ENCODE measurements at regions not wholly inside any gene's neighbourhood (a gene's known extent, or its start where the extent isn't known, plus 50 kb on each side); places are given as distances from the start of the nearest gene placed in this dataset.
"Not testable (repeated sequence)": the region's sequence is repeated elsewhere in the genome, so short reads cannot be mapped to it uniquely, and the experiment has no call there.

GRCh38 chr1:79497193-79497773 is 490.8 kb upstream of the ADGRL4 start:
- Histone ChIP-seq H3K4me1 (ENCODE audit: control insufficient read depth in 2 of 3, insufficient read depth in 2 of 3, low read depth in 1 of 3, low read length in 3 of 3) (no peaks in the 10 kb centered on the region), H3K36me3 (ENCODE audit: control insufficient read depth in 2 of 3, insufficient read depth in 3 of 3, low read length in 3 of 3) (no peaks in the 10 kb centered on the region), H3K27ac (ENCODE audit: low read depth in 2 of 2, low read length in 2 of 2) (no peak overlapping the region), H3K9ac (ENCODE audit: low read length in 3 of 3) (no peak overlapping the region), H3K9me3 (ENCODE audit: control insufficient read depth in 2 of 3, insufficient read depth in 1 of 3, low read length in 3 of 3) (no peaks in the 10 kb centered on the region), H3K4me3 (ENCODE audit: low read length in 3 of 3) (no peak overlapping the region), H3K27me3 (ENCODE audit: control insufficient read depth, insufficient read depth, low read length) (no peaks in the 10 kb centered on the region)
- FAIRE-seq: peak; percentile 74
- intact Hi-C loops (cut with DNase I): no loop called here
- DNase-seq: peak in 3 of 5 donors; percentile 21 to 29 (median 24)
- peak; percentile 61 for TF ChIP-seq CTCF (IDR thresholded peaks at IDR 0.05; ENCODE audit: borderline replicate concordance, extremely low read depth, insufficient read depth)

GRCh38 chr1:79496129-79496528 is 489.6 kb upstream of the ADGRL4 start:
- Histone ChIP-seq H3K27ac (ENCODE audit: low read depth in 2 of 2, low read length in 2 of 2) (no peak overlapping the region), H3K36me3 (ENCODE audit: control insufficient read depth in 2 of 3, insufficient read depth in 3 of 3, low read length in 3 of 3) (no peaks in the 10 kb centered on the region), H3K4me3 (ENCODE audit: low read length in 3 of 3) (no peak overlapping the region), H3K9me3 (ENCODE audit: control insufficient read depth in 2 of 3, insufficient read depth in 1 of 3, low read length in 3 of 3) (no peaks in the 10 kb centered on the region), H3K4me1 (ENCODE audit: control insufficient read depth in 2 of 3, insufficient read depth in 2 of 3, low read depth in 1 of 3, low read length in 3 of 3) (no peaks in the 10 kb centered on the region), H3K9ac (ENCODE audit: low read length in 3 of 3) (no peak overlapping the region), H3K27me3 (ENCODE audit: control insufficient read depth, insufficient read depth, low read length) (no peaks in the 10 kb centered on the region)
- DNase-seq: no peak
- intact Hi-C loops (cut with DNase I): no loop called here
- TF ChIP-seq CTCF (IDR thresholded peaks at IDR 0.05; ENCODE audit: borderline replicate concordance, extremely low read depth, insufficient read depth): no peak
- FAIRE-seq: no peak

DNA sequence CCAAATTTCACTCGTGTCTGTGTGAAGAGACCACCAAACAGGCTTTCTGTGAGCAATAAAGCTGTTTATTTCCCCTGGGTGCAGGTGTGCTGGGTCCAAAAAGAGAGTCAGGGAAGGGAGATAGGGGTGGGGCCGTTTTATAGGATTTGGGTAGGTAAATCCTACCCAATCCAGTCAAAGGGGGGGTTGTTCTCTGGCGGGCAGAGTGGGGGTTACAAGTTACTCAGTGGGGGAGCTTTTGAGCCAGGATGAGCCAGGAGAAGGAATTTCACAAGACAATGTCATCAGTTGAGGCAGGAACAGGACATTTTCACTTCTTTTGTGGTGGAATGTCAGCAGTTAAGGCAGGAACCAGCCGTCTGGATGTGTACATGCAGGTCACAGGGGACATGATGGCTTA is 487.2 kb upstream of the ADGRL4 start:
- FAIRE-seq; H3K27ac ChIP-seq (ENCODE audit: low read depth in 2 of 2, low read length in 2 of 2); H3K4me1 ChIP-seq (ENCODE audit: control insufficient read depth in 2 of 3, insufficient read depth in 2 of 3, low read depth in 1 of 3, low read length in 3 of 3); H3K9ac ChIP-seq (ENCODE audit: low read length in 3 of 3); H3K36me3 ChIP-seq (ENCODE audit: control insufficient read depth in 2 of 3, insufficient read depth in 3 of 3, low read length in 3 of 3); DNase-seq; intact Hi-C loops (cut with DNase I); H3K9me3 ChIP-seq (ENCODE audit: control insufficient read depth in 2 of 3, insufficient read depth in 1 of 3, low read length in 3 of 3); H3K27me3 ChIP-seq (ENCODE audit: control insufficient read depth, insufficient read depth, low read length); H3K4me3 ChIP-seq (ENCODE audit: low read length in 3 of 3): not testable (repeated sequence)

DNA sequence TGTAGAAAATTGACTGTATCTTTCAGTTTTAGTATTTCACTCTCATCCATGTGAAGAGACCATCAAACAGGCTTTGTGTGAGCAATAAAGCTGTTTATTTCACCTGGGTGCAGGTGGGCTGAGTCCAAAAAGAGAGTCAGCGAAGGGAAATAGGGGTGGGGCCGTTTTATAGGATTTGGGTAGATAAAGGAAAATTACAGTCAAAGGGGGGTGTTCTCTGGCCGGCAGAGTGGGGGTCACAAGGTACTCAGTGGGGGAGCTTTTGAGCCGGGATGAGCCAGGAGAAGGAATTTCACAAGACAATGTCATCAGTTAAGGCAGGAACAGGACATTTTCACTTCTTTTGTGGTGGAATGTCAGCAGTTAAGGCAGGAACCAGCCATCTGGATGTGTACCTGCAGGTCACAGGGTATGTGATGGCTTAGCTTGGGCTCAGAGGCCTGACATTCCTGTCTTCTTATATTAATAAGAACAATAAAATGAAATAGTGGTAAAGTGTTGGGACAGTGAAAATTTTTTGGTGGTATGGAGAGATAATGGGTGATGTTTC is 482.1 kb upstream of the ADGRL4 start:
- intact Hi-C loops (cut with DNase I); H3K4me3 ChIP-seq (ENCODE audit: low read length in 3 of 3); DNase-seq; FAIRE-seq; H3K4me1 ChIP-seq (ENCODE audit: control insufficient read depth in 2 of 3, insufficient read depth in 2 of 3, low read depth in 1 of 3, low read length in 3 of 3); H3K36me3 ChIP-seq (ENCODE audit: control insufficient read depth in 2 of 3, insufficient read depth in 3 of 3, low read length in 3 of 3); H3K9me3 ChIP-seq (ENCODE audit: control insufficient read depth in 2 of 3, insufficient read depth in 1 of 3, low read length in 3 of 3); H3K27ac ChIP-seq (ENCODE audit: low read depth in 2 of 2, low read length in 2 of 2); H3K27me3 ChIP-seq (ENCODE audit: control insufficient read depth, insufficient read depth, low read length); H3K9ac ChIP-seq (ENCODE audit: low read length in 3 of 3): not testable (repeated sequence)

Measured in kidney (tissue), 13 donors.